OCI-LY3 (cell line): ENCODE measurements at regions not wholly inside any gene's neighbourhood (a gene's known extent, or its start where the extent isn't known, plus 50 kb on each side); places are given as distances from the start of the nearest gene placed in this dataset.

Source experiments
- H2AFZ ChIP-seq: fragments of 200-600, 300-600 bp; shearing (Covaris generic); 2 replicates; pipeline ENCODE4 v1.6.0; 2014; ENCODE audit warnings: antibody characterized with exemption, low read depth, low read length
- H3K27ac ChIP-seq: fragments of 200-600, 300-600 bp; sonication (generic); 2 replicates; pipeline ENCODE4 v1.5.1; 2014; ENCODE audit warnings: mild to moderate bottlenecking, low read length, moderate library complexity, mixed read lengths
- H3K27me3 ChIP-seq: fragments of 200-600, 300-600 bp; sonication (generic); 2 replicates; pipeline ENCODE4 v1.6.1; 2014; ENCODE audit warnings: low read depth, low read length, mixed read lengths
- H3K36me3 ChIP-seq: fragments of 200-600, 300-600 bp; sonication (generic); replicated peaks from 2 replicates; pipeline ENCODE3; 2014; ENCODE audit warnings: low read depth, low read length, mixed read lengths
- H3K4me1 ChIP-seq: fragments of 300-600, 200-600 bp; sonication (generic); 2 replicates; pipeline ENCODE4 v1.6.1; 2014; ENCODE audit warnings: low read length, mixed read lengths
- H3K4me2 ChIP-seq: fragments of 200-600, 300-600 bp; sonication (generic); 2 replicates; pipeline ENCODE4 v1.6.1; 2014; ENCODE audit warnings: low read length, mixed read lengths
- H3K4me3 ChIP-seq: fragments of 300-600, 200-600 bp; sonication (generic); 2 replicates; pipeline ENCODE4 v1.5.1; 2014; ENCODE audit warnings: antibody characterized with exemption, mild to moderate bottlenecking, low read length, moderate library complexity
- H3K79me2 ChIP-seq: fragments of 300-600, 200-600 bp; shearing (Covaris generic); 2 replicates; pipeline ENCODE4 v1.6.1; 2014; ENCODE audit warnings: mild to moderate bottlenecking, low read length, mixed read lengths
- H3K9ac ChIP-seq: fragments of 300-600, 200-600 bp; shearing (Covaris generic); 2 replicates; pipeline ENCODE4 v1.6.0; 2014; ENCODE audit warnings: mild to moderate bottlenecking, low read length, moderate library complexity
- H3K9me3 ChIP-seq: fragments of 200-600, 300-600 bp; shearing (Covaris generic); 2 replicates; pipeline ENCODE4 v1.6.1; 2014; ENCODE audit warnings: low read length, mixed read lengths; ENCODE audit not compliant: insufficient read depth
- H4K20me1 ChIP-seq: fragments of 200-600, 300-600 bp; sonication (generic); 2 replicates; pipeline ENCODE4 v1.6.1; 2016; ENCODE audit warnings: low read length, mixed read lengths; ENCODE audit not compliant: insufficient read depth
- CTCF ChIP-seq: fragments of 200-600, 300-600 bp; sonication (generic); IDR thresholded peaks from 2 replicates; pipeline ENCODE4 v1.5.1; 2014; ENCODE audit warnings: antibody characterized with exemption, low read length, low read depth
- EZH2phosphoT487 ChIP-seq: fragments of 200-600 bp; shearing (Covaris generic); IDR thresholded peaks from 2 replicates; pipeline ENCODE4 v1.6.1; 2018; ENCODE audit warnings: antibody characterized with exemption, mixed run types, low read depth

GRCh38 chr4:63906660-63907183 is 502.5 kb downstream of the TECRL start:
- no peak for TF ChIP-seq EZH2phosphoT487
- no peak for TF ChIP-seq CTCF
- H4K20me1 ChIP-seq, result no peaks in the 10 kb centered on the region
- no peak overlapping the region for H2AFZ ChIP-seq

GRCh38 chr4:63904201-63904600 is 505.0 kb downstream of the TECRL start:
- no peaks in the 10 kb centered on the region for H3K4me1 ChIP-seq

More at GRCh38 chr4:63906660-63907183, 502.5 kb downstream of the TECRL start:
- Histone ChIP-seq H3K4me1 (no peaks in the 10 kb centered on the region), H3K36me3 (no peaks in the 10 kb centered on the region), H3K4me2 (no peak overlapping the region), H3K9me3 (no peaks in the 10 kb centered on the region), H3K9ac (no peak overlapping the region), H3K27me3 (no peaks in the 10 kb centered on the region), H3K79me2 (no peaks in the 10 kb centered on the region), H3K4me3 (no peak overlapping the region), H3K27ac (no peak overlapping the region)

GRCh38 chr4:63901304-63901703 is 507.9 kb downstream of the TECRL start:
- H3K4me3 ChIP-seq, result no peak overlapping the region
- H2AFZ ChIP-seq, result no peak overlapping the region
- no peak for TF ChIP-seq CTCF
- TF ChIP-seq EZH2phosphoT487, result no peak
- H3K27me3 ChIP-seq, result no peaks in the 10 kb centered on the region
- H3K36me3 ChIP-seq, result no peaks in the 10 kb centered on the region
- H4K20me1 ChIP-seq, result no peaks in the 10 kb centered on the region
- H3K4me2 ChIP-seq, result no peak overlapping the region
- H3K27ac ChIP-seq, result no peak overlapping the region
- H3K79me2 ChIP-seq, result no peaks in the 10 kb centered on the region
- H3K9me3 ChIP-seq, result no peaks in the 10 kb centered on the region
- H3K9ac ChIP-seq, result no peak overlapping the region
- H3K4me1 ChIP-seq, result peaks cover 5% of the 10 kb centered on the region; the same call in 1 of the 2 replicates

More at GRCh38 chr4:63904201-63904600, 505.0 kb downstream of the TECRL start:
- no peak overlapping the region for H2AFZ ChIP-seq
- H3K79me2 ChIP-seq, result no peaks in the 10 kb centered on the region
- H4K20me1 ChIP-seq, result no peaks in the 10 kb centered on the region
- no peak overlapping the region for H3K27ac ChIP-seq
- no peaks in the 10 kb centered on the region for H3K9me3 ChIP-seq
- TF ChIP-seq CTCF (no peak), EZH2phosphoT487 (no peak)
- H3K27me3 ChIP-seq, result no peaks in the 10 kb centered on the region
- H3K36me3 ChIP-seq, result no peaks in the 10 kb centered on the region
- H3K4me3 ChIP-seq, result no peak overlapping the region
- H3K4me2 ChIP-seq, result no peak overlapping the region
- no peak overlapping the region for H3K9ac ChIP-seq

- Histone ChIP-seq H3K36me3 (no peaks in the 10 kb centered on the region), H4K20me1 (no peaks in the 10 kb centered on the region), H3K9ac (no peak overlapping the region), H3K27me3 (no peaks in the 10 kb centered on the region), H3K79me2 (no peaks in the 10 kb centered on the region), H3K27ac (no peak overlapping the region), H3K9me3 (no peaks in the 10 kb centered on the region), H3K4me2 (no peak overlapping the region), H3K4me1 (peaks cover 5% of the 10 kb centered on the region; the same call in 1 of the 2 replicates), H3K4me3 (no peak overlapping the region), H2AFZ (no peak overlapping the region)
- TF ChIP-seq EZH2phosphoT487 (no peak), CTCF (no peak)
These were observed 510.3 kb downstream of the TECRL start for GRCh38 chr4:63898961-63899360.
